WTC11 (cell line): ENCODE measurements at regions not wholly inside any gene's neighbourhood (a gene's known extent, or its start where the extent isn't known, plus 50 kb on each side); places are given as distances from the start of the nearest gene placed in this dataset.

Experiments used
- ATAC-seq: fragments of 200-7000 bp; cut with Tn5 transposase; 2 replicates; pipeline ENCODE4 v1.10.0; 2021; ENCODE audit warnings: mild to moderate bottlenecking, moderate library complexity
- CTCF ChIA-PET: fragments of 300-600 bp; sonication (Branson Sonifier 250); formaldehyde crosslinking; loops from one replicate; lab custom pipeline; 2021; ENCODE audit warnings: antibody characterized with exemption; lab: Charles Lee
- POLR2A ChIA-PET: fragments of 350-600 bp; sonication (Branson Sonifier 250); formaldehyde crosslinking; loops from one replicate; lab custom pipeline; 2021; ENCODE audit warnings: antibody characterized with exemption; lab: Charles Lee
- DNase-seq: peaks from one replicate; pipeline ENCODE4 v3.0.0; 2021; ENCODE audit warnings: low spot score
- H3K27ac Mint-ChIP-seq: 2 replicates; pipeline ENCODE4 v1.8.0; 2021; ENCODE audit warnings: mixed read lengths
- H3K27me3 Mint-ChIP-seq: 2 replicates; pipeline ENCODE4 v1.8.0; 2021; ENCODE audit warnings: low read depth, mild to moderate bottlenecking, moderate library complexity, mixed read lengths
- H3K36me3 Mint-ChIP-seq: 2 replicates; pipeline ENCODE4 v1.8.0; 2021; ENCODE audit warnings: mixed read lengths
- H3K4me1 Mint-ChIP-seq: 2 replicates; pipeline ENCODE4 v1.8.0; 2022; ENCODE audit warnings: mixed read lengths
- H3K4me3 Mint-ChIP-seq: 2 replicates; pipeline ENCODE4 v1.8.0; 2021; ENCODE audit warnings: mild to moderate bottlenecking, moderate library complexity, mixed read lengths
- H3K9me3 Mint-ChIP-seq: 2 replicates; pipeline ENCODE4 v1.8.0; 2021; ENCODE audit warnings: mixed read lengths
- AR ChIP-seq: fragments of 250-450 bp; sonication (Bioruptor Pico); IDR thresholded peaks from 2 replicates; pipeline ENCODE4 v1.9.0; 2021; ENCODE audit warnings: mild to moderate bottlenecking
- CREB1 ChIP-seq: sonication (generic); formaldehyde crosslinking; IDR thresholded peaks from 2 replicates; pipeline ENCODE4 v1.8.0; 2023; ENCODE audit warnings: mild to moderate bottlenecking, missing genetic modification reagents
- IRF2 ChIP-seq: sonication (generic); formaldehyde crosslinking; IDR thresholded peaks from 2 replicates; pipeline ENCODE4 v1.8.0; 2022; ENCODE audit warnings: low read depth, missing genetic modification reagents, borderline replicate concordance
- MXD4 ChIP-seq: fragments of 250-450 bp; sonication (Bioruptor Pico); IDR thresholded peaks from 2 replicates; pipeline ENCODE4 v1.8.0; 2021; ENCODE audit warnings: mild to moderate bottlenecking, moderate library complexity, borderline replicate concordance
- MYBL2 ChIP-seq: sonication (generic); formaldehyde crosslinking; IDR thresholded peaks from 2 replicates; pipeline ENCODE4 v1.8.1; 2023; ENCODE audit warnings: mild to moderate bottlenecking, moderate library complexity, missing genetic modification reagents
- NFE2L1 ChIP-seq: sonication (generic); formaldehyde crosslinking; IDR thresholded peaks from 2 replicates; pipeline ENCODE4 v1.8.1; 2023; ENCODE audit warnings: missing genetic modification reagents
- TCF7 ChIP-seq: sonication (generic); formaldehyde crosslinking; IDR thresholded peaks from 2 replicates; pipeline ENCODE4 v1.8.0; 2022; ENCODE audit warnings: mild to moderate bottlenecking, low read depth, missing genetic modification reagents, moderate library complexity
- ZNF423 ChIP-seq: fragments of 250-450 bp; sonication (Bioruptor Pico); IDR thresholded peaks from 2 replicates; pipeline ENCODE4 v2.1.2; 2022; ENCODE audit warnings: mild to moderate bottlenecking, moderate library complexity
- ZNF425 ChIP-seq: fragments of 250-450 bp; sonication (Bioruptor Pico); conservative IDR thresholded peaks from 2 replicates; pipeline ENCODE4 v1.9.0; 2021; ENCODE audit warnings: mild to moderate bottlenecking
- ZNF512 ChIP-seq: sonication (generic); formaldehyde crosslinking; IDR thresholded peaks from 2 replicates; pipeline ENCODE4 v1.8.1; 2022; ENCODE audit warnings: missing genetic modification reagents, borderline replicate concordance
- TF ChIP-seq, protein P1 (sequence below): sonication (generic); formaldehyde crosslinking; IDR thresholded peaks from 2 replicates; pipeline ENCODE4 v1.8.0; 2023; ENCODE audit warnings: missing genetic modification reagents
- TF ChIP-seq, protein P2 (sequence below): sonication (generic); formaldehyde crosslinking; IDR thresholded peaks from 2 replicates; pipeline ENCODE4 v1.8.1; 2022; ENCODE audit warnings: mild to moderate bottlenecking, missing genetic modification reagents, moderate library complexity, borderline replicate concordance
- TF ChIP-seq, protein P3 (sequence below): sonication (generic); formaldehyde crosslinking; IDR thresholded peaks from 2 replicates; pipeline ENCODE4 v1.8.1; 2023; ENCODE audit warnings: mild to moderate bottlenecking, missing genetic modification reagents
- TF ChIP-seq, protein P4 (sequence below): sonication (generic); formaldehyde crosslinking; IDR thresholded peaks from 2 replicates; pipeline ENCODE4 v1.8.0; 2022; ENCODE audit warnings: mild to moderate bottlenecking, missing genetic modification reagents
- TF ChIP-seq, protein P5 (sequence below): sonication (generic); formaldehyde crosslinking; conservative IDR thresholded peaks from 2 replicates; pipeline ENCODE4 v1.8.1; 2022; ENCODE audit warnings: mild to moderate bottlenecking, missing genetic modification reagents

GRCh38 chr10:83167081-83167480 is 972.2 kb upstream of the GHITM start (continued):
- TF ChIP-seq MYBL2 (CRISPR knock-in tag) (no peak), ZNF423 (no peak), CREB1 (CRISPR knock-in tag) (no peak)
- TF ChIP-seq, protein P1, sequence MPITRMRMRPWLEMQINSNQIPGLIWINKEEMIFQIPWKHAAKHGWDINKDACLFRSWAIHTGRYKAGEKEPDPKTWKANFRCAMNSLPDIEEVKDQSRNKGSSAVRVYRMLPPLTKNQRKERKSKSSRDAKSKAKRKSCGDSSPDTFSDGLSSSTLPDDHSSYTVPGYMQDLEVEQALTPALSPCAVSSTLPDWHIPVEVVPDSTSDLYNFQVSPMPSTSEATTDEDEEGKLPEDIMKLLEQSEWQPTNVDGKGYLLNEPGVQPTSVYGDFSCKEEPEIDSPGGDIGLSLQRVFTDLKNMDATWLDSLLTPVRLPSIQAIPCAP (CRISPR knock-in tag): no peak
- TF ChIP-seq, protein P2, sequence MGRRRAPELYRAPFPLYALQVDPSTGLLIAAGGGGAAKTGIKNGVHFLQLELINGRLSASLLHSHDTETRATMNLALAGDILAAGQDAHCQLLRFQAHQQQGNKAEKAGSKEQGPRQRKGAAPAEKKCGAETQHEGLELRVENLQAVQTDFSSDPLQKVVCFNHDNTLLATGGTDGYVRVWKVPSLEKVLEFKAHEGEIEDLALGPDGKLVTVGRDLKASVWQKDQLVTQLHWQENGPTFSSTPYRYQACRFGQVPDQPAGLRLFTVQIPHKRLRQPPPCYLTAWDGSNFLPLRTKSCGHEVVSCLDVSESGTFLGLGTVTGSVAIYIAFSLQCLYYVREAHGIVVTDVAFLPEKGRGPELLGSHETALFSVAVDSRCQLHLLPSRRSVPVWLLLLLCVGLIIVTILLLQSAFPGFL (CRISPR knock-in tag): no peak
- TF ChIP-seq, protein P3, sequence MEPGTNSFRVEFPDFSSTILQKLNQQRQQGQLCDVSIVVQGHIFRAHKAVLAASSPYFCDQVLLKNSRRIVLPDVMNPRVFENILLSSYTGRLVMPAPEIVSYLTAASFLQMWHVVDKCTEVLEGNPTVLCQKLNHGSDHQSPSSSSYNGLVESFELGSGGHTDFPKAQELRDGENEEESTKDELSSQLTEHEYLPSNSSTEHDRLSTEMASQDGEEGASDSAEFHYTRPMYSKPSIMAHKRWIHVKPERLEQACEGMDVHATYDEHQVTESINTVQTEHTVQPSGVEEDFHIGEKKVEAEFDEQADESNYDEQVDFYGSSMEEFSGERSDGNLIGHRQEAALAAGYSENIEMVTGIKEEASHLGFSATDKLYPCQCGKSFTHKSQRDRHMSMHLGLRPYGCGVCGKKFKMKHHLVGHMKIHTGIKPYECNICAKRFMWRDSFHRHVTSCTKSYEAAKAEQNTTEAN (CRISPR knock-in tag): no peak

DNA sequence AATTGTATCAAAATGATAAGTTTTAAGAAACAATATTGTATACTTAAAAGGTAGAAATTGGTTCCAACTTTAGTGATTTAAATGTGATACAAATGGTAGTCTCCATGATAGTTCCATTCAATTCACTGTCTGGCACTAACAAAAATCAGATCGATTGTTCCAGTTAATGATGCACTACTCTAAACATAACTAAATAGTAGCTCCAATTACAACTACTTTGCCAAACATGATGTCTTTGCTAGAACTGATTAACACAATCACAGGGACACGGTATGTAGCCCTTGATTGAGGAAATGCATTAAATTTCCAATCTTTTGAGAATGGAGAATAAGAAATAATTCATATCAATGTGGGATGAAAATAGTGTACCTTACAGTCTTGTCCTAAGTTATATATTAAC is 962.4 kb upstream of the GHITM start:
- POLR2A ChIA-PET: no interaction called here

GRCh38 chr10:83178526-83178925 is 960.8 kb upstream of the GHITM start:
- ChIA-PET POLR2A (no interaction called here), CTCF (no interaction called here)
- DNase-seq: no peak
- H3K4me3 Mint-ChIP-seq: no peak overlapping the region
- no peaks in the 10 kb centered on the region for H3K27me3 Mint-ChIP-seq
- peaks cover 4% of the 10 kb centered on the region; the same call in 1 of the 2 replicates for H3K4me1 Mint-ChIP-seq
- no peak overlapping the region for H3K27ac Mint-ChIP-seq
- H3K36me3 Mint-ChIP-seq: no peaks in the 10 kb centered on the region
- H3K9me3 Mint-ChIP-seq: peaks cover 7% of the 10 kb centered on the region
- ATAC-seq: no peak
- TF ChIP-seq ZNF425 (CRISPR knock-in tag) (no peak), NFE2L1 (CRISPR knock-in tag) (no peak), AR (CRISPR knock-in tag) (no peak), TCF7 (CRISPR knock-in tag) (no peak), IRF2 (CRISPR knock-in tag) (no peak)
- TF ChIP-seq, protein P4, sequence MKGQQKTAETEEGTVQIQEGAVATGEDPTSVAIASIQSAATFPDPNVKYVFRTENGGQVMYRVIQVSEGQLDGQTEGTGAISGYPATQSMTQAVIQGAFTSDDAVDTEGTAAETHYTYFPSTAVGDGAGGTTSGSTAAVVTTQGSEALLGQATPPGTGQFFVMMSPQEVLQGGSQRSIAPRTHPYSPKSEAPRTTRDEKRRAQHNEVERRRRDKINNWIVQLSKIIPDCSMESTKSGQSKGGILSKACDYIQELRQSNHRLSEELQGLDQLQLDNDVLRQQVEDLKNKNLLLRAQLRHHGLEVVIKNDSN (CRISPR knock-in tag): no peak

More for the DNA sequence above, 962.4 kb upstream of the GHITM start:
- H3K9me3 Mint-ChIP-seq: peaks cover 17% of the 10 kb centered on the region
- peaks cover 4% of the 10 kb centered on the region; the same call in 1 of the 2 replicates for H3K4me1 Mint-ChIP-seq
- no peak overlapping the region for H3K4me3 Mint-ChIP-seq
- DNase-seq (no peak), ATAC-seq (no peak)
- TF ChIP-seq, protein P5, sequence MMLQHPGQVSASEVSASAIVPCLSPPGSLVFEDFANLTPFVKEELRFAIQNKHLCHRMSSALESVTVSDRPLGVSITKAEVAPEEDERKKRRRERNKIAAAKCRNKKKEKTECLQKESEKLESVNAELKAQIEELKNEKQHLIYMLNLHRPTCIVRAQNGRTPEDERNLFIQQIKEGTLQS (CRISPR knock-in tag): no peak
- TF ChIP-seq ZNF425 (CRISPR knock-in tag) (no peak), MXD4 (CRISPR knock-in tag) (no peak), ZNF512 (CRISPR knock-in tag) (no peak), TCF7 (CRISPR knock-in tag) (no peak)
- TF ChIP-seq, all 79 proteins: peak for 0
- Mint-ChIP-seq H3K27me3 (no peaks in the 10 kb centered on the region), H3K27ac (no peak overlapping the region), H3K36me3 (no peaks in the 10 kb centered on the region; the same call in 1 of the 2 replicates)
- CTCF ChIA-PET: no interaction called here
